Liver (tissue), 8 donors: ENCODE measurements at regions not wholly inside any gene's neighbourhood (a gene's known extent, or its start where the extent isn't known, plus 50 kb on each side); places are given as distances from the start of the nearest gene placed in this dataset.

Source experiments
- DNase-seq: peaks from one replicate; pipeline ENCODE4 v3.0.0-alpha.2; 2017; ENCODE audit warnings: low spot score
- H3K27ac ChIP-seq, 2 donors: one replicate each; pipeline ENCODE4 v1.7.0; 2013; ENCODE audit warnings: inconsistent platforms in 2 of 2, low read length in 2 of 2, control low read depth in 1 of 2, low read depth in 1 of 2, mild to moderate bottlenecking in 1 of 2
- H3K27me3 ChIP-seq, 4 donors: one replicate each; pipeline versions ENCODE4 v1.6.1 to v1.7.0; 2013; ENCODE audit warnings: low read length in 3 of 4, inconsistent platforms in 1 of 4, mild to moderate bottlenecking in 1 of 4, moderate library complexity in 1 of 4; ENCODE audit not compliant: control insufficient read depth in 4 of 4, insufficient read depth in 4 of 4
- H3K36me3 ChIP-seq, 4 donors: one replicate each; pipeline versions ENCODE4 v1.6.1 to v1.7.0; 2013; ENCODE audit warnings: low read length in 3 of 4, mild to moderate bottlenecking in 3 of 4, low read depth in 1 of 4, moderate library complexity in 1 of 4; ENCODE audit not compliant: control insufficient read depth in 4 of 4, insufficient read depth in 3 of 4
- H3K4me1 ChIP-seq, 4 donors: one replicate each; pipeline versions ENCODE4 v1.6.1 to v1.7.0; 2013; ENCODE audit warnings: low read length in 3 of 4, mild to moderate bottlenecking in 3 of 4, moderate library complexity in 1 of 4; ENCODE audit not compliant: control insufficient read depth in 4 of 4, insufficient read depth in 4 of 4
- H3K4me3 ChIP-seq, 3 donors: one replicate each; pipeline versions ENCODE4 v1.6.1 to v1.7.0; 2013; ENCODE audit warnings: low read length in 3 of 3, control low read depth in 1 of 3, low read depth in 1 of 3, mild to moderate bottlenecking in 1 of 3
- H3K9ac ChIP-seq, 2 donors: one replicate each; pipeline ENCODE4 v1.7.0; 2013; ENCODE audit warnings: low read length in 2 of 2, mild to moderate bottlenecking in 2 of 2, moderate library complexity in 2 of 2, control low read depth in 1 of 2, low read depth in 1 of 2
- H3K9me3 ChIP-seq, 4 donors: one replicate each; pipeline versions ENCODE4 v1.6.1 to v1.7.0; 2013; ENCODE audit warnings: low read length in 3 of 4; ENCODE audit not compliant: control insufficient read depth in 4 of 4
- ATF3 ChIP-seq: IDR thresholded peaks from 2 replicates; pipeline ENCODE4 v1.6.1; 2016; ENCODE audit warnings: antibody characterized with exemption
- CTCF ChIP-seq: fragments of 150-350 bp; IDR thresholded peaks from 2 replicates; pipeline ENCODE4 v1.5.1; 2017; ENCODE audit warnings: improper control_type of control experiment, low read depth, low read length; ENCODE audit not compliant: missing input control
- EGR1 ChIP-seq, 2 donors: IDR thresholded peaks; 2 replicates each; pipeline ENCODE4 v1.6.1; 2016 to 2018; ENCODE audit warnings: antibody characterized with exemption in 2 of 2, low read depth in 2 of 2
- FOXA1 ChIP-seq: IDR thresholded peaks from 2 replicates; pipeline ENCODE4 v1.6.1; 2016; ENCODE audit warnings: antibody characterized with exemption
- FOXA2 ChIP-seq: IDR thresholded peaks from 2 replicates; pipeline ENCODE4 v1.6.1; 2016; ENCODE audit warnings: antibody characterized with exemption
- GABPA ChIP-seq, 2 donors: IDR thresholded peaks in 1 of 2; conservative IDR thresholded peaks in 1 of 2; 2 replicates each; pipeline ENCODE4 v1.6.1; 2016; ENCODE audit warnings: antibody characterized with exemption in 2 of 2, mild to moderate bottlenecking in 1 of 2, moderate library complexity in 1 of 2
- HNF4G ChIP-seq: IDR thresholded peaks from 2 replicates; pipeline ENCODE4 v1.6.1; 2016; ENCODE audit warnings: antibody characterized with exemption
- JUND ChIP-seq, 2 donors: IDR thresholded peaks; 2 replicates each; pipeline ENCODE4 v1.6.1; 2016; ENCODE audit warnings: antibody characterized with exemption in 2 of 2
- MAX ChIP-seq: IDR thresholded peaks from 2 replicates; pipeline ENCODE4 v1.6.1; 2016; ENCODE audit warnings: antibody characterized with exemption
- NR2F2 ChIP-seq: IDR thresholded peaks from 2 replicates; pipeline ENCODE4 v1.6.1; 2016; ENCODE audit warnings: antibody characterized with exemption
- RAD21 ChIP-seq, 2 donors: IDR thresholded peaks; 2 replicates each; pipeline ENCODE4 v1.6.1; 2016; ENCODE audit warnings: antibody characterized with exemption in 2 of 2, mild to moderate bottlenecking in 2 of 2
- REST ChIP-seq: IDR thresholded peaks from 2 replicates; pipeline ENCODE4 v1.6.1; 2016; ENCODE audit warnings: antibody characterized with exemption, mild to moderate bottlenecking
- RXRA ChIP-seq, 2 donors: IDR thresholded peaks; 2 replicates each; pipeline ENCODE4 v1.6.1; 2017 to 2018; ENCODE audit warnings: antibody characterized with exemption in 2 of 2, mild to moderate bottlenecking in 1 of 2
- TAF1 ChIP-seq: conservative IDR thresholded peaks from 2 replicates; pipeline ENCODE4 v1.6.1; 2016; ENCODE audit warnings: antibody characterized with exemption, mild to moderate bottlenecking
- ZBTB33 ChIP-seq: IDR thresholded peaks from 2 replicates; pipeline ENCODE4 v1.6.1; 2016; ENCODE audit warnings: antibody characterized with exemption
- WGBS: extraction: QIAGEN DNeasy Blood & Tissue Kit; methylation state at CpG from one replicate; pipeline ENCODE4 v1.1.7; 2013; 5-methylcytosine and 5-hydroxymethylcytosine counted together
- donor health status: healthy.
- donor health status: healthy.
- donor health status: healthy.
- donor health status: healthy.
- donor health status: healthy.

GRCh38 chr14:98949481-98950135, 322.4 kb downstream of the BCL11B start (continued):
- no peak for TF ChIP-seq MAX

GRCh38 chr14:98950353-98950895, 321.6 kb downstream of the BCL11B start:
- H3K36me3 ChIP-seq: no peaks in the 10 kb centered on the region

More at GRCh38 chr14:98950353-98950895, 321.6 kb downstream of the BCL11B start:
- DNase-seq: no peak
- Histone ChIP-seq H3K27me3 (no peaks in the 10 kb centered on the region), H3K9ac (no peak overlapping the region), H3K4me3 (no peak overlapping the region), H3K4me1 (no peaks in the 10 kb centered on the region), H3K27ac (no peak overlapping the region), H3K9me3 (no peaks in the 10 kb centered on the region)
- WGBS: 81% methylated on average over 5 of the region's 5 CpGs
- no peak for TF ChIP-seq RXRA (IDR thresholded peaks at IDR 0.05)
- no peak for TF ChIP-seq MAX
- TF ChIP-seq JUND (IDR thresholded peaks at IDR 0.05): no peak
- no peak for TF ChIP-seq TAF1
- no peak for TF ChIP-seq REST
- TF ChIP-seq HNF4G: no peak
- no peak for TF ChIP-seq NR2F2
- TF ChIP-seq ZBTB33: no peak
- no peak for TF ChIP-seq GABPA (IDR thresholded peaks at IDR 0.05 in 1 of 2, conservative IDR thresholded peaks at IDR 0.05 in 1 of 2)
- TF ChIP-seq FOXA2: no peak
- no peak for TF ChIP-seq ATF3
- TF ChIP-seq RAD21 (IDR thresholded peaks at IDR 0.05): no peak
- no peak for TF ChIP-seq EGR1 (IDR thresholded peaks at IDR 0.05; ENCODE audit: low read depth in 2 of 2)
- no peak for TF ChIP-seq CTCF
- no peak for TF ChIP-seq FOXA1
